Kidney tubule cell (primary cell): ENCODE measurements at regions not wholly inside any gene's neighbourhood (a gene's known extent, or its start where the extent isn't known, plus 50 kb on each side); places are given as distances from the start of the nearest gene placed in this dataset.

ENCODE experiments used
- DNase-seq: peaks from one replicate; pipeline ENCODE4 v3.0.0-alpha.2; 2018; ENCODE audit warnings: low spot score

DNA sequence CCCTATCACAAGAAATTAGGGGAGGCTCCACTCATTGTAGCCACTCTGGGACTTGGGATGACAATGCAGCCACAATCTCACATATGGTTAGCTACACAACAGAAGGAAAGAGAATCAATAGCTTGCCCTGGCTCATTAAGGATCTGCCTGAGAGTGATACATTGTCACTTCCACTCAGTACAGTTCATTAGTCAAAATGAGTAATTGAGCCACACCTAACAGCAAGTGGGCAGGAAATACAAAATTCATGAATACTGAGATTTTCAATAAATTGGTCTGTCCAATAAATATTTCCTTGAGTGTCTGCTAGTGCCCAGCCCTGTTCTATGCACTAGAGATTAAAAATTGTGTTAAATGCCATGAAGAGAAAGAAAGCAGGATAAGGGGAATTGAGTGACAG is 231.3 kb upstream of the NR4A3 start:
- DNase-seq = no peak

DNA sequence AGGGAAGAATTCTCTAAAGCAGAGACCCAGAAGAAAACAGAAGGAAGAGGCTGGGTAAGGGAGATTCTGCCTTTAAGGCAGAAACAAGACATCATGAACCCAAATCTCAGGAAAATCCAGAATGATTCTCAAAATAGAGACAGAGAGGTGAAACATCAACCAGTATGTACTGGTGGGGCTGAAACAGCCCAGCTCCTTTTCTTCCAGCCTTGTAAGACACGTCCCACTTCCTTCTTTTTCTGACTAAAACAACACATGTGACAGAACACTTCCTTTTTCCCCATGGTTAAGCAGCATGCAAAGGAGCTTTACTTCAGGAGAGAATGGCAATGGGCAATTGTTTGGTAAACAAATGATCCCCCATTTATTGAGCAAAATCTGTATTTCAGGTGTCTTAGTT is 230.8 kb upstream of the NR4A3 start:
- DNase-seq = peak; percentile 34

DNA sequence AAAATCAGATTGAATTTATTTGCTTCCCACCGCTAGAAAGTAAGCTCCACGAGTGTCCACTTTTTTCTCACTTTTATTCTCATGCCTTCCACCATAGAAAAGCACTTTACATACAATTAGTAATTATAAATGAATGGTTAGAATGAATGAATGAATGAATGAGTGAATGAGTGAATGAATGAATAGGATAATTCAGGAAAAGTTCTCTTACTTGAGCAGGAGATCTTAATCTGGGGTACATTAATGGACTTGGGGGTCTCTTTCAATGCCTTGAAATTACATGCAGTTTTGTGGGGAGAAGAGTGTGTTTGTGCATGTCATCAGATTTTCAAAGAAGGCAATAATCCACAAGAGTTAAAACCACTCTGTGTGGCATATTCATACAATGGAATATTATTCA is 229.9 kb upstream of the NR4A3 start:
- DNase-seq = no peak

DNA sequence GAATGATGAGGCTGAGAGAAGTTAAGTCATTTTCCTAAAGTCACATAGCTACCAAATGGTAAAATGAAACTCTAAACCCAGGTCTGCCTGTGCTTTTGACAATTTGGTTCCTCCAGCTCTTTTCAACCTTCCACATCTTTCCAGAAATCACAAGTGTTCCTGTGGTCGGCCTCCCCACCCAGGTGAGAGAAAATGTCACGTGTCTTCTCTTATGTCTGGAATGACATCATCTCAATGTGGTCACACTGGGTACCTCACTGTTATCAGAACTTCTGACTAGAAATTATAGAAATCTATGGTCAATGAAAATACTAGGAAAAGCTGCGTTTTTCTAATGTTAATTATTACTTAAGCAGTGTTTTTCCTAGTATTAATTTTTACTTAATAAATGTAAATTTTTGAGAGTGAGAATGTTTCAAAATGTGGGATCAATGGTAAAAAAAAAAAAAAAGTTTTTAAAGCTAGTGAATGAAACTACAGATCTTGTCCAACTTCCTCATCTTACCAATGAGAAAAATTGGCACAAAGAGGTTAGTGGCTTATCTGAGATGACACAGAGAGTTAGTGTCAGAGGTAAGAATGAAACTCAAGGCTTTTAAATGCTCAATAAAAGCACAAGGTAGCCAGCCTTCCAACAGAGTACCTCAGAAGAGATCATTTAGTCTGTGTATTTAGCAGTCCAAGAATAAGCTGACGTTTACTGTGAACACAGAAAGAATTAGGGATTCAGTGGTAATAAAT is 228.7 kb upstream of the NR4A3 start:
- DNase-seq = no peak

DNA sequence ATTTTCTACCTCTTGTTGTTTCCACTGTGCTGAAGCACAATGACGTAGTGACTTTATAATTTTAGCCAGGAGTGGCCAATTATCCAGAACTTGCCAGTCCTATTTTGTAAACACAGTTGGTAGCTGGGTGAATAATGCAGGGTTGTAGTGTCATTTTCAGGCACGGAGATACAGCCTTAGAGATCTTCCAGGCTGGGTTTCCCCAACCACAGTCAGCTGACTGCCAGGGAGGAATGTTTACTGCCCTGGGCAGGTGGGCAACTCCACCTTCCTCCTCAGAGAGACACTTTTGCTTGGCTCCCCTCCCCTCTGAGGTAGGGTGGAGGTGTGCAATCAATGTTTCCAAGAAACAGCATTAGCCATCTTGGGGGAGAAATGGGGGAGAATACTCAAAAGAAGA is 228.1 kb upstream of the NR4A3 start:
- DNase-seq = peak; percentile 40

DNA sequence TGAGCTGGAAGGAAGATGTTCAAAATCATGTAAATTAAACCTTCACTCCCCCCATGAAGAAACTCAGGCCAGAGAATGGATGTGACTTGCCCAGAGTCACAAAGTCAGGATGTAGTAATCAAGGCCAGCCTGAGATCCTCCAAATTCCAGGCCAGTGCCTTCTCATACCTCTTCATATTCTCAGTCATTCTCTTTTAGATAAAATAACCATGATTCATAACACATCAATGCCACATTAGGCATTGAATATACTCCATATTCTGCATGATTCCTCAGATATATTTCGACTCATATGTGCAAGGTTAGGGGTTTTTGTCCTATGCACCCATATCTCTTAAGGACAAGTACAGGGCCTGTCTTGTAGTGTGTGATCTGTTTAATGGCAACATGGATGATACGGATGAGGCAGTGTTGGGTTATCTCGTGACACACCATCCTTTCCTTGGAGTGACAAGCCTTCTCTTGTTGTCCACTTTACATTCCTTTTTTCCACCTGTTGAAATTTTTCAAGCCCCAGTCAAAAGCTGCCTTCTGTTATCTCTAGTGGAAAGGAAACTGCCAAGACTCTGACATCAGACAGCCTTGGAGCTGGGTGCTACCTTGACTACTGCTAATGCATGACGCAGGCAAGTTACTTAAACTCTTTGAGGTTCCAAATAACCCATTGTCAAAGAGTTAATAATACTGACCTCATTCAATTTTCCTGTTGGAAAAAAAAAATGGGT is 227.5 kb upstream of the NR4A3 start:
- DNase-seq = no peak

DNA sequence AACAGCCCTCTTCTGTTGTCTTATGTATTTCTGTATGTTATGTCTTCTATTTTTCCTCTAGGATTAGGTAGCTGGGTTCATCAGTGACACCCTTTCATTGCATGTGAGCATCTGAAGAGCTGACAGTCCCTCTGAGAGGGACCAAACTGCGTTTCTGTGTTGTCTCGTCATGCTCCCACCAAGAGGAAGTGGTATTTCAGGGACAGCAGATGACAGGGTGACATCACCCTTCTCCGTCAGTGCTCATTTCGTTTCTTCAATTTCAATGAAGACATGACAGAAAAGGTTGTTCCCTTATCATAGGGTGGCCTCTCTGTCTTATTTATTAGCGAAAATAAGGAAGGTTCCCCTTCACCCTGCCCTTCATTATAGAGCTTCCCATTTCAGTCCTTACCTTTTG is 225.9 kb upstream of the NR4A3 start:
- no peak for DNase-seq

DNA sequence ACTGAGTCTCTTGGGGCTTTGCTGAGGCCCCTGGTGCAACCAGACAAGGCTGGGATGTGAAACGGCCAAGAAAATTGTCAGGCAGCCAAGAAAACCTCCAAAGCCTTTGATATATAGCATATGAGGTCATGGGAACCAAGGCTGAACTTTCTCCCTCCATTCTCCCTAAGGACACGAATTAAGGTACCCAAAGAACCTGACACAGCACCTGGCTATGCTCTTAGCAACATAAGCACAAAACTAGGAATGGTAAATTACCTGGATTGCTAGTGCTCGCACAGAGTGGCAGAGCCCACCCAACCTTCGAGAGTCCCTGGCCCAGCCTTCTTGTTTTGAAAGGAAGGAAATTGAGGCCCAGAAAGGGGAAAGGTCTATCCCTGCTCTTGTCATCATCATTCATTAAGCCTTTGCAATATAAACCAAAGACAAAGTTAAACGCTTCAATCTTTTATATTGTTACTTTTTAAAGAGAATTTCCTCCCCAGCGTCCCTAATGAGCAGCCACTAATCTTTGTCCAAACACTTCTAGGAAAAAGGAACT is 220.0 kb upstream of the NR4A3 start:
- DNase-seq = no peak

DNA sequence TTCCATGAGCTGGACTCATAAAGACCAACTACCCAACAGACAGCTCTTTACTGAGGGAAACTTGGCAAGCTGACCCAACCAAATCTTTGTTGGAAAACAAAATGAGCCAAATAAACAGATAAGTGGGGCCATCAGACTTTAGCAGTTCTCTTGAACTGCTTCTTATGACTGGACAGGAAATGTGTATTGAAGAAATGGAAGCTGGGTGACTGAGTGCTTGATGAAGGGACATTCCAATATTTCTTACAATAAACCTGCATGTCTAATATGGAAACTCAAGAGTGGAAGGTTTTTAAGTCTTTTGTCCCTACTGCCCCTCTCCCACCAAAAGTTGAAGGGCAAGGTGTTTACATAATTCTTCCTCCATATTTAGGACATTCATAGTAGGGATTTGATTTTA is 218.8 kb upstream of the NR4A3 start:
- no peak for DNase-seq

DNA sequence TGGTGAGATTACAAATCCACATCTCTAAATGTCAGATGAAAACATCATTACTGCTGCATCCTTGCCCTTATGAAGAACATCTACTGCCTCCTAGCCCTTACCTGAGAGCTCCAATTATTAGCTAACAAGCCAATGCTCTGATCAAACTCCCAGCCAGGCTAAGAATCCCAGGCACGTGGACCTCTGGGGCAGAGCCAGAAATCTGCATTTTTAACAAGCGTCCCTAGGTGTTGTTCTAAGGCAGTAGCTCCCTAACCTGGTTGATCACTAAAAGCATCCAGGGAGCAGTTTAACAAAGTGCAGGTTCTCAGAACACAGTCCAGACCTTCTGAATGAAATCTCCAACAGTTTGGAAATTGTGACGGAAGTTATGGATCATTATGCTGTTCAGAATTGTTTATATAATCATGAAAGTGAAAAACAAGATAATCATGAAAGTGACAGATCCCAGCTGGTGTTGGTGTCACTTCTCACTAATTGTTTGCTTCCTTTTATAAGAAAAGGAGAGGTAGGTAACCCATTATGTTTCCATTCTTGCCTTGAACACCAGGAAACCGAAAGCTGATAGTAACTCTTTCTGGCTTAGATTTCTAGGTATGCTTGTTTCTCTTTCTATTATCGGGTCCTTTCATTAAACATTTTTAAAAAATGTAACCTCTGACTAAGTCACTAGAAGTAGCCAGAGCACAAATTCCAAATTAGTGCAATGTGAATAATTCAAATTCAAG is 216.5 kb upstream of the NR4A3 start:
- DNase-seq = no peak

DNA sequence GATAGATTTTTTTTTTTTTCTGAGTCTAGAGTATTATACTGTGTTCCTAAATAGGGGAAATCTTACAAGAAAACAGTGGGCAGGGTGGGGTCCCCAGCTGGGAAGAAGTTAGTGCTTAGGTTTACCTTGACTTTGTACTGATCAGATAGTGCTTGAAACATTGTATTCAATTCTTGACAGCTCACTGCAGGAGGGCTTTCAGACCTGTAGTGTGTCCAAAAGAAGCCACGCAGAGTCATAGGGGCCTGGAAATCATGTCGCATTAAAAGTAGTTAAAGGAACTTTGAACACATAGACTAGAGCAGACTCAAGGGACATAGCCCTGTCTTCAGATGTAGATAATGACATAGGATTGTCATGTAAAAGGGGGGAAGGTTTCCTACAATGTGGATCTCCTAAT is 215.4 kb upstream of the NR4A3 start:
- no peak for DNase-seq

DNA sequence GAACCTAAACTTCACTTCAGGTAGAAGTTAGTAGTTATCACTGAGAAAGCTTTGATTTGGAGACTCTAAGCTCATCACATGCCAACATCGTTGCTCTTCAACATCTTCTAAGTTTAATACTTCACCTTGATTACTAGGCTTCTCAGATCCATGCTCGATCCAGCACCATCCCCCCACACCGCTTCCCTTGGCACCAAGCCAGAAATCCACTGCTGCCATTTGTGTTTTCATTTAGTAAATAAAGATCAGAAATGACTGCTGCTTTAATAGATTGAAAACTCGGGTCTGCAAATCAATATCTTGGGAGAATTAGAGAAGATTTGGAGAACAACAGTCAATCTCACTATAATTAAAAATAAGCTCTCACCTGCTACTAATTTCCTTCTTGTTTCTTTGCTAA is 214.7 kb upstream of the NR4A3 start:
- DNase-seq = no peak

DNA sequence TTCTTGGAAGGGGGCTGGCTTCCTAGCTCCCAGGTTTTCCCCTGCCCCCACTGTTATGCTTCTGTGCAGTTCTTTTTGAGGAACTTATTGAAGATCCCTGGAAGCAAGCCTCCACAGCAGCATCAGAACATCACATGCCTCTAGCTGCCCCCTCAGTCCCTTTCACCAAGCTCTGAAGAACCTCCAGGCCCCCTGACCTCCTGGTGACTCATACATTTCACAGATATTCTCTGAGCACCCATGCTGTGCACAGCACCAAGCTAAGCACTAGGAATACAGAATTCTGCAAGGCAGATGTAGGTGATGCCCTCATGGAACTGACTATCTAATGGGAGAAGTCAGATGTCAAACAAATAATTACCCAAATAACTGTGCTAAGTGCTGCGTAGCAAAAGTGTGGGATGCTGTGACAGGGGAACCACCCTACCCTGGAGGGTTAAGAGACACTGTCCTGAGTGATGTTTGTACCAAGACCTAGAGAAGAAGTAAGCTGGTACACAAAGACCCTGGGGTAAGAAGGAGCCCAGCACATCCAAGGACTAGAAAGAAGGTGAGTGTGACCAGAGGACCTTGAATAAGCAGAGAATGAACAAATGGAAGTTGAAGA is 213.7 kb upstream of the NR4A3 start:
- DNase-seq = peak; percentile 35

DNA sequence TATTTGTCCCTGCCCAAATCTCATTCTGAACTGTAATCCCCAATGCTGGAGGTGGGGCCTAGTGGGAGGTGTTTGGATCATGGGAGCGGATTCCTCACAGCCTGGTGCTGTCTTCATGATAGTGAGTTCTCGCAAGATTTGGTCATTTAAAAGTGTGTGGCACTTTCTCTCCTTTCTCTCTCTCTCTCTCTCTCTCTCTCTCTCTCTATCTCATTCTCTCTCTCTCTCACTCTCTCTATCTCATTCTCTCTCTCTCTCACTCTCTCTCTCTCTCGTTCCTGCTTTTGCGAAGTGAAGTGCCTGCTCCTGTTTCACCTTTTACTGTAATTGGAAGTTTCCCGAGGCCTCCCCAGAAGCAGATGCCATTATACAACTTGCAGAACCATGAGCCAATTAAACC is 207.3 kb upstream of the NR4A3 start:
- DNase-seq = no peak

DNA sequence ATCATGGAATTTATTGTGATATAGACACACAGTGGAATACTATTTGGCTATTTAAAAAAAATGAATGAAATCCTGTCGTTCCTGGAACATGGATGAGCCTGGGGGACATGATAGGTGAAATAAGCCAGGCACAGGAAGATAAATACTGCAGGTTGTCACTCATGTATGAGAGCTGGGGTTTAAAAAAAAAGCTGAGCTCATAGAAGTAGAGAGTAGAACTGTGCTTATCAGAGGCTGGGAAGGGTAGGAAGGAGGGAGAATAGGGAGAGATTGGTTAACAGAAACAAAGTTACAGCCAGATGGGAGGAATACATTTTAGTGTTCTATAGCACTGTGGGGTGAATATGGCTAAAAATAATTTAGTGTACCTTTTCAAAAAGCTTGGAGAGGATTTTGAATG is 200.6 kb upstream of the NR4A3 start:
- DNase-seq = no peak

DNA sequence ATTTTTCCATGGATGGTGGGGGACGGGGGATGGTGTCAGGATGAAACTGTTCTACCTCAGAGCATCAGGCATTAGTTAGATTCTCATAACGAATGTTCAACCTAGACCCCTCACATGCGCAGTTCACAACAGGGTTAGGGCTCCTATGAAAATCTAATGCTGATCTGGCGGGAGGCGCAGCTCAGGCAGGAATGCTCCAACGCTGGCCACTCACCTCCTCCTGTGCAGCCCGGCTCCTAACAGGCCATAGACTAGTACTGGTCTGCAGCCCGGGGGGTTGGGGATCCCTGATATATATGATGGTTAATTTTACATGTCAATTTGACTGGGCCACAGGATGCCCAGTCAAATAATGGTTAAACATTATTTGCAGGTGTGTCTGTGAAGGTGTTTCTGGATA is 199.0 kb upstream of the NR4A3 start:
- no peak for DNase-seq

DNA sequence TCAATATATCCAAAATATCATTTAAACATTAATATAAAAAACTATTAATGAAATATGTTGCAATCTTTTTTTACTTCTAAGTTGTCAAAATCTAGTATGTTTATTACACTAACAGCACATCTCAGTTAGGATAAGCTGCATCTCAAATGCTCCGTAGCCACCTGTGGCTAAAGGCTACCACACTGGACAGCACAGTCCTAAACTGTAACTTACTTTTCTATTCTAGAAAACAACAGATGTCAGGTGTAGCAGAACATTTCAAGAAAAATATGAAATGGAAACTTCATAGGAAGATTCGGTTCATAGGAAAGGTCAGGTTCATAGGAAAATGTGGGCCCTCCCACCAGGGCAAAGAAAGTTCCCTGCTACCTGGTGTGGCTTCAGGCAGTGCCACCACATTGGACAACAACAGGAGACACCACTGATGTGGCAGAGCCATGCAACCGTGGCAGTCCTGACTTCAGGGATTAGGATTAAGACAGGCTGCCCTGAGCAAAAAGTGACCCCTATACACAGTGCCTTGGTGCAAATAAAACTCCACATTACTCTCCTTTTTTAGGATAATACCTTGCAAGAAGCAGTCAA is 197.8 kb upstream of the NR4A3 start:
- no peak for DNase-seq

DNA sequence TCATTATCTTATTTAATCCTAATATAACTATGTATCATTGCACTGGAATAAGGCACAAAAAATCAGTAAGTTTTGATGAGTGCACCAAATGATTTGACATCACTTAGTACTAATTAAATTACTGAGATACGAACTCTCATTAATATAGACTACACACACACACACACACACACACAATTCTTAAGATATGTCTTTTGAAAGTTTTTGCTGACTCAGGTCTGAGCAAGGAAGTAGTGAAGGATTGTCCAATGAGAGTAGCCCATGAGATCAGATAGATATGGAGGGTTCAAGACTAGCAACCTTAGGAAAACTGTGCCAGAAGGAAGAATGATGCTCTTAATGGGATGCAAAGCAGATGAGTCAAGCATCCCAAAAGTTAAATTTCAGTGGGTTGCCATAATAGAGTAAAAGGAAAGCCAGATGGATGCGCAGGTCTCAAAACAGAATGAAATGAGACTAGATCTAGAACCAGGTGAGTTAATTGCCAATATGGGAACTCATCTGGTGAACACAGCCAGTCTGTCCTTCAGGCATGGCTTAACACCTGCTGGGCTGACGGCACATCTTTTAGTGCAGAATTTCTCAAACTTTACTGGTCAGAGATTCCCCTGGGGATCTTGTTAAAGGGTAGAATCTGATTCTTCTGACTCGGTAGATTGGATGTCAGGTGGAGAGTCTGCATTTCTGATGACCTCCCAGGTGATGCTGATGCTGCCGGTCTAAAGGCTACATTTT is 197.0 kb upstream of the NR4A3 start:
- DNase-seq = no peak

DNA sequence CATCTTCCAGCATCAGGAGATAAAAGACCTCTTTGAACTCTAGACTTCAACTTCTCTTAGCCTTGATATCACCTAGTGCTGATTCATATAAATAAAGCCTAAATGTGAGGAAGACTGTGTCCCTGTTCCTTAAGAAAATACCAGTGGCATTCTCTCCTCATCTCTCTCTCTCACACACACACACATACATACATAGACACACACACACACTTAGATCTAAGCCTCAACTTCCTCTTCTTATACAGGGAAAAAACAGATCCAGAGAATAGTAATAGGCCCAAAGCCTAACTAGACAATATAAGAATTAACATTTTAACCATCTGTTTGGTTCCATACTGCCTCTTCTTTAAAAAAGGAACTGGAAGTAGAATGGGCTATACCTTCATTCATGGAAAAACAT is 195.3 kb upstream of the NR4A3 start:
- no peak for DNase-seq

DNA sequence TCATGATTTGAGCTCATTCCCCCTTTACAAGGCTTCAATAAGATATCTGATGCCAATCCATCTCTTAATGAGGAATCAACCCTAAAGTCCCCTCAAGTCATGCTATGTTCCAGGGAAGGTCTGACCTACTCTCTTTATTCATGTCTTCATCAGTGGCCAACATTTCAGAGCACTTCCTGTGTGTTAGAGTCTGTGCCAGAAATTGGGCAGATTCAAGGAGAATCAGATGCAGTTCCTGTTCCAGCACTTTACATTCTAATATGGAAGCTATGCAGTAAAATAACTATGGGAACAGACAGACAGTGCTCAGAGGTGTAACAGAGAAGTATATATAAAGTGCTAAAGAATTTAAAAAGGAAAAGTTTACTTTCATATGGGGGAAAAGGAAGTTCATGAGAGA is 193.4 kb upstream of the NR4A3 start:
- no peak for DNase-seq

DNA sequence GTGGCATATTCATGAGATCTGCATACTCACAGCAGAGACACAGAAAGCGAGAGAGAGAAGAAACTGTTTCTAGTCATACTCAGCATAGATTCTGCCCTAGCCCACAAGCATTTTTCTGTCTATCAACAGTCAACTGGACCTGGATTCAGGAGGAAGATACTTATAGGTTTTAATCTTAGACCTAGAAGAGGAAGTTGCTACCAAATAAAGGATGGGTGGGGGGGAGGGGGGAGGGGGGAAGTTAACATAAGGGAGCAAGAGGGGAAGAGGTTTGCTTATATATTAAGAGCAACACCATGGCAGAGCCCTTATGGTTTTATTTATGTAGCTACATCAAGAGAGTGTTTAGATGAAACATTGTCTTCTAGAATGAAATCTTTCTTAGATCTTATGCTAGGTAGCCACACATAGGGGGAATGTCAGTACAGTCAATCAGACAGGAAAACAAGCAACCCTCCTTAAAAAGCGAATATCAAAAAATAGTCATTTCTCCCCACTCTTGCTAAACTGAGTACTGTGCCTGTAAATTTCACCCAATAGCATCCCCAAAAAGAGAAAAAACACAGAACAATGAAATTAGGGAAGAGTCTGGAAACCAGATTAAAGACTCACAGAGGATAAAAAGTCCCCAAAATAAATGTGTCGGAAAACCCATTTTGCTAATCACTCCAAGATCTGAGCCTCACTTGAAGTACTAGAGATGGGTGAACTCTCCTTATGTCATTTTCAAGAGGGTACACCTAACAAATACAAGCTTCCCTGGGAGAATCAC is 192.7 kb upstream of the NR4A3 start:
- DNase-seq = no peak
